ENCODE measurements at regions not wholly inside any gene's neighbourhood (a gene's known extent, or its start where the extent isn't known, plus 50 kb on each side); places are given as distances from the start of the nearest gene placed in this dataset.

DNA sequence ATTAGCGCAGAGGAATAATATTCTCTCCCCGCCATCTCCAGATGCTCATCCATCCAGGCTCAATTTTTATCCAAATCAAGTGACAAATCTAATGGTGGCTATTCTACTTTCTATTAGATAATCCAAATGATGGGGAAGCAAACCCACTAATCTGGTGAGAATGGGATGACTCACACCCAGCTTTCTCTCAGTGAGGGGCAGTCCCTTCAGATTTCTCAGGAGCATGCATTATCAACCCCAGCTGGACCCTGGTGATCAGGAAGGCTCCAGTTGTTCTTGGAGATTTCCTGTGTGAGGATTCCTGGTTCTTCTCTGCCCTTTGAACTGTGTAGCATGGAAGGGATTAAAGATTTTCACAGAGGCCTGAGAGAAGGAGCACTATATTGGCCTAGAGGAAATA is 358.0 kb downstream of the WDR72 start:
- Histone ChIP-seq H3K4me1 (replicated peaks in 1 of 2; ENCODE audit: control insufficient read depth in 2 of 2, insufficient read depth in 2 of 2, low read length in 2 of 2) (no peaks in the 10 kb centered on the region), H3K27ac (ENCODE audit: extremely low read depth, low read depth, low read length) (no peak overlapping the region), H3K9me3 (replicated peaks; ENCODE audit: control insufficient read depth, insufficient read depth, low read depth, low read length) (no peaks in the 10 kb centered on the region), H4K20me1 (replicated peaks; ENCODE audit: control insufficient read depth, insufficient read depth, low read length) (no peaks in the 10 kb centered on the region), H3K9ac (ENCODE audit: insufficient read depth in 1 of 2, low read depth in 2 of 2, low read length in 2 of 2) (no peak overlapping the region), H3K27me3 (ENCODE audit: control insufficient read depth in 2 of 2, insufficient read depth in 2 of 2, low read length in 2 of 2) (no peaks in the 10 kb centered on the region), H3K79me2 (ENCODE audit: control insufficient read depth, insufficient read depth, low read length) (no peaks in the 10 kb centered on the region), H3K4me2 (ENCODE audit: insufficient read depth, low read length) (no peak overlapping the region), H3K9me1 (ENCODE audit: control insufficient read depth, insufficient read depth, low read length) (no peaks in the 10 kb centered on the region), H3K4me3 (no peak overlapping the region), H2AFZ (ENCODE audit: low read depth, low read length) (no peak overlapping the region), H3K36me3 (ENCODE audit: control insufficient read depth, insufficient read depth, low read length) (no peaks in the 10 kb centered on the region)
- FAIRE-seq (no peak), ATAC-seq (no peak), DNase-seq (ENCODE audit: extremely low read depth in 1 of 4, low spot score in 3 of 4) (no peak)
- BruUV-seq (replicated peaks) = no TSS peak
- POLR2A ChIA-PET = no interaction called here
- intact Hi-C loops (cut with micrococcal nuclease) (no loop called here), in situ Hi-C loops (cut with MboI) (no loop called here)
- WGBS (ENCODE audit: insufficient coverage, low coverage, missing lambda C conversion rate) = 0% methylated on average over 2 of the region's 2 CpGs
- CTCF ChIA-PET (ENCODE audit: low intra/inter-chr PET ratio) = no interaction called here
- TF ChIP-seq JUND (IDR thresholded peaks at IDR 0.05; ENCODE audit: borderline replicate concordance, low read depth, low read length) (no peak), JUND (tag; IDR thresholded peaks at IDR 0.05; ENCODE audit: borderline replicate concordance, low read depth, low read length) (no peak), PYGO2 (tag; IDR thresholded peaks at IDR 0.05) (no peak), SP2 (IDR thresholded peaks at IDR 0.05; ENCODE audit: extremely low read depth, low read depth, low read length, poor library complexity, severe bottlenecking) (no peak), DPF2 (IDR thresholded peaks at IDR 0.05) (no peak), TRIM28 (IDR thresholded peaks at IDR 0.05) (no peak), ZNF644 (tag; IDR thresholded peaks at IDR 0.05; ENCODE audit: low read depth) (no peak), SAFB2 (IDR thresholded peaks at IDR 0.05; ENCODE audit: borderline replicate concordance, low read depth, low read length, severe bottlenecking) (no peak), KDM1A (IDR thresholded peaks at IDR 0.05) (no peak), ILK (tag; IDR thresholded peaks at IDR 0.05; ENCODE audit: borderline replicate concordance, low read depth) (no peak), KDM5B (IDR thresholded peaks at IDR 0.05; ENCODE audit: insufficient replicate concordance, low read depth, low read length) (no peak), NR3C1 (CRISPR knock-in tag; IDR thresholded peaks at IDR 0.05) (no peak)
- TF ChIP-seq, protein P1, sequence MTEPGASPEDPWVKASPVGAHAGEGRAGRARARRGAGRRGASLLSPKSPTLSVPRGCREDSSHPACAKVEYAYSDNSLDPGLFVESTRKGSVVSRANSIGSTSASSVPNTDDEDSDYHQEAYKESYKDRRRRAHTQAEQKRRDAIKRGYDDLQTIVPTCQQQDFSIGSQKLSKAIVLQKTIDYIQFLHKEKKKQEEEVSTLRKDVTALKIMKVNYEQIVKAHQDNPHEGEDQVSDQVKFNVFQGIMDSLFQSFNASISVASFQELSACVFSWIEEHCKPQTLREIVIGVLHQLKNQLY (CRISPR knock-in tag; conservative IDR thresholded peaks at IDR 0.05) = no peak
- TF ChIP-seq, protein P2, sequence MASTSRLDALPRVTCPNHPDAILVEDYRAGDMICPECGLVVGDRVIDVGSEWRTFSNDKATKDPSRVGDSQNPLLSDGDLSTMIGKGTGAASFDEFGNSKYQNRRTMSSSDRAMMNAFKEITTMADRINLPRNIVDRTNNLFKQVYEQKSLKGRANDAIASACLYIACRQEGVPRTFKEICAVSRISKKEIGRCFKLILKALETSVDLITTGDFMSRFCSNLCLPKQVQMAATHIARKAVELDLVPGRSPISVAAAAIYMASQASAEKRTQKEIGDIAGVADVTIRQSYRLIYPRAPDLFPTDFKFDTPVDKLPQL (IDR thresholded peaks at IDR 0.05; ENCODE audit: extremely low read depth, insufficient read length) = no peak
- TF ChIP-seq, protein P3, sequence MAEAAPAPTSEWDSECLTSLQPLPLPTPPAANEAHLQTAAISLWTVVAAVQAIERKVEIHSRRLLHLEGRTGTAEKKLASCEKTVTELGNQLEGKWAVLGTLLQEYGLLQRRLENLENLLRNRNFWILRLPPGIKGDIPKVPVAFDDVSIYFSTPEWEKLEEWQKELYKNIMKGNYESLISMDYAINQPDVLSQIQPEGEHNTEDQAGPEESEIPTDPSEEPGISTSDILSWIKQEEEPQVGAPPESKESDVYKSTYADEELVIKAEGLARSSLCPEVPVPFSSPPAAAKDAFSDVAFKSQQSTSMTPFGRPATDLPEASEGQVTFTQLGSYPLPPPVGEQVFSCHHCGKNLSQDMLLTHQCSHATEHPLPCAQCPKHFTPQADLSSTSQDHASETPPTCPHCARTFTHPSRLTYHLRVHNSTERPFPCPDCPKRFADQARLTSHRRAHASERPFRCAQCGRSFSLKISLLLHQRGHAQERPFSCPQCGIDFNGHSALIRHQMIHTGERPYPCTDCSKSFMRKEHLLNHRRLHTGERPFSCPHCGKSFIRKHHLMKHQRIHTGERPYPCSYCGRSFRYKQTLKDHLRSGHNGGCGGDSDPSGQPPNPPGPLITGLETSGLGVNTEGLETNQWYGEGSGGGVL (CRISPR knock-in tag; IDR thresholded peaks at IDR 0.05) = no peak
- TF ChIP-seq, protein P4, sequence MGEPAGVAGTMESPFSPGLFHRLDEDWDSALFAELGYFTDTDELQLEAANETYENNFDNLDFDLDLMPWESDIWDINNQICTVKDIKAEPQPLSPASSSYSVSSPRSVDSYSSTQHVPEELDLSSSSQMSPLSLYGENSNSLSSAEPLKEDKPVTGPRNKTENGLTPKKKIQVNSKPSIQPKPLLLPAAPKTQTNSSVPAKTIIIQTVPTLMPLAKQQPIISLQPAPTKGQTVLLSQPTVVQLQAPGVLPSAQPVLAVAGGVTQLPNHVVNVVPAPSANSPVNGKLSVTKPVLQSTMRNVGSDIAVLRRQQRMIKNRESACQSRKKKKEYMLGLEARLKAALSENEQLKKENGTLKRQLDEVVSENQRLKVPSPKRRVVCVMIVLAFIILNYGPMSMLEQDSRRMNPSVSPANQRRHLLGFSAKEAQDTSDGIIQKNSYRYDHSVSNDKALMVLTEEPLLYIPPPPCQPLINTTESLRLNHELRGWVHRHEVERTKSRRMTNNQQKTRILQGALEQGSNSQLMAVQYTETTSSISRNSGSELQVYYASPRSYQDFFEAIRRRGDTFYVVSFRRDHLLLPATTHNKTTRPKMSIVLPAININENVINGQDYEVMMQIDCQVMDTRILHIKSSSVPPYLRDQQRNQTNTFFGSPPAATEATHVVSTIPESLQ (CRISPR knock-in tag; IDR thresholded peaks at IDR 0.05) = no peak
